ENCODE measurements at regions not wholly inside any gene's neighbourhood (a gene's known extent, or its start where the extent isn't known, plus 50 kb on each side); places are given as distances from the start of the nearest gene placed in this dataset.

DNA sequence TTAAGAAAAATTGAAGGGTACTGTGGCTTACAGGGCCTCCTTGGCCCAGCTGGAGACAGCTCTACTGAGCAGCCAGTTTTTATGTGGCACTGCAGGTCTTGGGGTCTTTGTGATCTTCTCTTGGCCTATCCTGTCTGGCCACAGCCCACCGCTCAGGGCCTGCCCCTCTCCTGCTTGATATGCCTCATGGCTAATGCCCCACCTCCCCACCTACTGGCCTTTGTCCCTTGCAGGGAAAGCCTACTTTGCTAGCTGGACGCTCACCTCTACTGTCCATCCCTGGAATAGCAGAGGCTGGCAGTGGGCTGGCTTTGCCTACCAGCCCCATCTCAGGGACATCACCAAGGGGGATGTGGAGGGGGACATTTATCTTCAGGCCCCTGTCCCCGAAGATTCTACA lies 134.1 kb downstream of the PJA1 start:
- TF ChIP-seq TAF1 (conservative IDR thresholded peaks at IDR 0.05) (no peak), CTCF (IDR thresholded peaks at IDR 0.05; ENCODE audit: low read depth, low read length, missing input control) (no peak), SP1 (IDR thresholded peaks at IDR 0.05) (no peak), MAX (IDR thresholded peaks at IDR 0.05) (no peak), YY1 (IDR thresholded peaks at IDR 0.05) (no peak)
- TF ChIP-seq, protein P1, sequence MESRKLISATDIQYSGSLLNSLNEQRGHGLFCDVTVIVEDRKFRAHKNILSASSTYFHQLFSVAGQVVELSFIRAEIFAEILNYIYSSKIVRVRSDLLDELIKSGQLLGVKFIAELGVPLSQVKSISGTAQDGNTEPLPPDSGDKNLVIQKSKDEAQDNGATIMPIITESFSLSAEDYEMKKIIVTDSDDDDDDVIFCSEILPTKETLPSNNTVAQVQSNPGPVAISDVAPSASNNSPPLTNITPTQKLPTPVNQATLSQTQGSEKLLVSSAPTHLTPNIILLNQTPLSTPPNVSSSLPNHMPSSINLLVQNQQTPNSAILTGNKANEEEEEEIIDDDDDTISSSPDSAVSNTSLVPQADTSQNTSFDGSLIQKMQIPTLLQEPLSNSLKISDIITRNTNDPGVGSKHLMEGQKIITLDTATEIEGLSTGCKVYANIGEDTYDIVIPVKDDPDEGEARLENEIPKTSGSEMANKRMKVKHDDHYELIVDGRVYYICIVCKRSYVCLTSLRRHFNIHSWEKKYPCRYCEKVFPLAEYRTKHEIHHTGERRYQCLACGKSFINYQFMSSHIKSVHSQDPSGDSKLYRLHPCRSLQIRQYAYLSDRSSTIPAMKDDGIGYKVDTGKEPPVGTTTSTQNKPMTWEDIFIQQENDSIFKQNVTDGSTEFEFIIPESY (IDR thresholded peaks at IDR 0.05) = no peak

Data from liver (tissue), 3 donors.